Erythroblast (primary cell): ENCODE measurements at regions not wholly inside any gene's neighbourhood (a gene's known extent, or its start where the extent isn't known, plus 50 kb on each side); places are given as distances from the start of the nearest gene placed in this dataset.

Experiments
- GATA1 ChIP-seq: IDR thresholded peaks from 2 replicates; pipeline ENCODE4 v1.6.1; 2011; ENCODE audit warnings: low read depth, mild to moderate bottlenecking, control low read depth, low read length, moderate library complexity
- POLR2A ChIP-seq: IDR thresholded peaks from 2 replicates; pipeline ENCODE4 v1.6.1; 2011; ENCODE audit warnings: mild to moderate bottlenecking, low read length

DNA sequence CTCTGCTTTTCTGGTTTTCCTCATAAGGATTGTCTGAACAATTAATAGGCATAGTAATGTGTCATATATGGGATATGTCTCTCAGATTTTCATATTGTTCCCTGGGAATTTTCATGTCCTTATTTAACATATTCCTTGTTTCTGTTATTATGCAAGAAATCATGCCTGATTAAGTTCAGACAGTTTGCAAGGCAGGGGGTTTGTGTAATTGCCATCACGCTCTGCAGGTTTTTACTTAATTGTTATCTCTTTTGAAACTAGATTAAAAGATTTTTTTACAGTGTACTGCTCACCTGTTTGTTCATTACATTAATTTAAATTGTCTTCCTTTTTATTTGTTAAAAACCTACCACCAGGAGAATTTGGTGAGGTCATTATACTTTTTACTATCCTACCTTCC lies 1253.2 kb upstream of the PRR20A start:
- TF ChIP-seq POLR2A (no peak), GATA1 (no peak)
